WTC11 (cell line): ENCODE measurements at regions not wholly inside any gene's neighbourhood (a gene's known extent, or its start where the extent isn't known, plus 50 kb on each side); places are given as distances from the start of the nearest gene placed in this dataset.

Source experiments
- ATAC-seq: fragments of 200-7000 bp; cut with Tn5 transposase; 2 replicates; pipeline ENCODE4 v1.10.0; 2021; ENCODE audit warnings: mild to moderate bottlenecking, moderate library complexity
- CTCF ChIA-PET: fragments of 300-600 bp; sonication (Branson Sonifier 250); formaldehyde crosslinking; loops from one replicate; lab custom pipeline; 2021; ENCODE audit warnings: antibody characterized with exemption; lab: Charles Lee
- POLR2A ChIA-PET: fragments of 350-600 bp; sonication (Branson Sonifier 250); formaldehyde crosslinking; loops from one replicate; lab custom pipeline; 2021; ENCODE audit warnings: antibody characterized with exemption; lab: Charles Lee
- DNase-seq: peaks from one replicate; pipeline ENCODE4 v3.0.0; 2021; ENCODE audit warnings: low spot score
- H3K27ac Mint-ChIP-seq: 2 replicates; pipeline ENCODE4 v1.8.0; 2021; ENCODE audit warnings: mixed read lengths
- H3K27me3 Mint-ChIP-seq: 2 replicates; pipeline ENCODE4 v1.8.0; 2021; ENCODE audit warnings: low read depth, mild to moderate bottlenecking, moderate library complexity, mixed read lengths
- H3K36me3 Mint-ChIP-seq: 2 replicates; pipeline ENCODE4 v1.8.0; 2021; ENCODE audit warnings: mixed read lengths
- H3K4me1 Mint-ChIP-seq: 2 replicates; pipeline ENCODE4 v1.8.0; 2022; ENCODE audit warnings: mixed read lengths
- H3K4me3 Mint-ChIP-seq: 2 replicates; pipeline ENCODE4 v1.8.0; 2021; ENCODE audit warnings: mild to moderate bottlenecking, moderate library complexity, mixed read lengths
- H3K9me3 Mint-ChIP-seq: 2 replicates; pipeline ENCODE4 v1.8.0; 2021; ENCODE audit warnings: mixed read lengths
- GTF2I ChIP-seq: fragments of 250-450 bp; sonication (Bioruptor Pico); conservative IDR thresholded peaks from 2 replicates; pipeline ENCODE4 v1.4.0; 2021; ENCODE audit warnings: mild to moderate bottlenecking
- JUN ChIP-seq: sonication (generic); formaldehyde crosslinking; IDR thresholded peaks from 2 replicates; pipeline ENCODE4 v1.8.0; 2023; ENCODE audit warnings: mild to moderate bottlenecking, missing genetic modification reagents
- KAT7 ChIP-seq: sonication (generic); formaldehyde crosslinking; IDR thresholded peaks from 2 replicates; pipeline ENCODE4 v1.8.1; 2023; ENCODE audit warnings: missing genetic modification reagents, mild to moderate bottlenecking, borderline replicate concordance
- NFE2L1 ChIP-seq: sonication (generic); formaldehyde crosslinking; IDR thresholded peaks from 2 replicates; pipeline ENCODE4 v1.8.1; 2023; ENCODE audit warnings: missing genetic modification reagents
- NR2C2 ChIP-seq: sonication (generic); formaldehyde crosslinking; IDR thresholded peaks from 2 replicates; pipeline ENCODE4 v1.8.0; 2022; ENCODE audit warnings: mild to moderate bottlenecking, missing genetic modification reagents
- PRDM15 ChIP-seq: sonication (generic); formaldehyde crosslinking; IDR thresholded peaks from 2 replicates; pipeline ENCODE4 v1.8.0; 2022; ENCODE audit warnings: missing genetic modification reagents
- SOX15 ChIP-seq: fragments of 250-450 bp; sonication (Bioruptor Pico); IDR thresholded peaks from 2 replicates; pipeline ENCODE4 v1.9.0; 2021; ENCODE audit warnings: mild to moderate bottlenecking
- SP1 ChIP-seq: sonication (generic); formaldehyde crosslinking; conservative IDR thresholded peaks from 2 replicates; pipeline ENCODE4 v1.8.1; 2022; ENCODE audit warnings: missing genetic modification reagents
- TEAD4 ChIP-seq: sonication (generic); formaldehyde crosslinking; IDR thresholded peaks from 2 replicates; pipeline ENCODE4 v1.8.0; 2022; ENCODE audit warnings: mild to moderate bottlenecking, missing genetic modification reagents
- ZMAT4 ChIP-seq: fragments of 250-450 bp; sonication (Bioruptor Pico); IDR thresholded peaks from 2 replicates; pipeline ENCODE4 v1.9.0; 2021; ENCODE audit warnings: mild to moderate bottlenecking
- ZNF121 ChIP-seq: sonication (generic); formaldehyde crosslinking; IDR thresholded peaks from 2 replicates; pipeline ENCODE4 v1.8.0; 2023; ENCODE audit warnings: missing genetic modification reagents
- ZNF219 ChIP-seq: sonication (generic); formaldehyde crosslinking; IDR thresholded peaks from 2 replicates; pipeline ENCODE4 v1.8.0; 2023; ENCODE audit warnings: missing genetic modification reagents, mild to moderate bottlenecking, borderline replicate concordance
- ZNF232 ChIP-seq: sonication (generic); formaldehyde crosslinking; IDR thresholded peaks from 2 replicates; pipeline ENCODE4 v1.8.0; 2022; ENCODE audit warnings: mild to moderate bottlenecking, missing genetic modification reagents
- ZNF425 ChIP-seq: fragments of 250-450 bp; sonication (Bioruptor Pico); conservative IDR thresholded peaks from 2 replicates; pipeline ENCODE4 v1.9.0; 2021; ENCODE audit warnings: mild to moderate bottlenecking
- ZNF671 ChIP-seq: fragments of 250-450 bp; sonication (Bioruptor Pico); IDR thresholded peaks from 2 replicates; pipeline ENCODE4 v1.8.0; 2021; ENCODE audit warnings: mild to moderate bottlenecking
- TF ChIP-seq, protein P1 (sequence below): sonication (generic); formaldehyde crosslinking; IDR thresholded peaks from 2 replicates; pipeline ENCODE4 v1.8.0; 2023; ENCODE audit warnings: missing genetic modification reagents
- TF ChIP-seq, protein P2 (sequence below): sonication (generic); formaldehyde crosslinking; IDR thresholded peaks from 2 replicates; pipeline ENCODE4 v1.8.1; 2022; ENCODE audit warnings: low read depth, missing genetic modification reagents, borderline replicate concordance
- TF ChIP-seq, protein P3 (sequence below): sonication (generic); formaldehyde crosslinking; IDR thresholded peaks from 2 replicates; pipeline ENCODE4 v1.8.0; 2022; ENCODE audit warnings: mild to moderate bottlenecking, missing genetic modification reagents

DNA sequence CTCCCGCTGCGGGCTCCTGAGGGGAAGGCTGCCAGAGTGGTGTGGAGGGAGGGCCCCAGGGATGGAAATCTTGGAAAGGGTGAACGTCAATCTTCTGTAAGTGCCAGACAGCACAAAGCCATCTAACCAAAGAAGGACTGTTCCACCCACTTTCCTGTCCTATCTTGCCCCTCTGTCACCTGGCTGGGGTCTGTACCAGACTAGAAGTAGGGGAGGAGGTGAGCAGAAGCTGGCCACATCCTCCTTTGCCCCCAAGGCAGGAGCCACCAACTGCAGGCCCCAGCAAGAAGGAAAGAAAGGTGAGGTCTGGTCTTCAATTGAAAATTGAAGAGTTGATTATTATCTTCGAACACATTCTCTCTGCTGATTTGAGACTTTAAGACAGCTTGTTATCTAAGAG lies 214.4 kb upstream of the LEF1 start (continued):
- TF ChIP-seq SOX15 (CRISPR knock-in tag) = no peak

DNA sequence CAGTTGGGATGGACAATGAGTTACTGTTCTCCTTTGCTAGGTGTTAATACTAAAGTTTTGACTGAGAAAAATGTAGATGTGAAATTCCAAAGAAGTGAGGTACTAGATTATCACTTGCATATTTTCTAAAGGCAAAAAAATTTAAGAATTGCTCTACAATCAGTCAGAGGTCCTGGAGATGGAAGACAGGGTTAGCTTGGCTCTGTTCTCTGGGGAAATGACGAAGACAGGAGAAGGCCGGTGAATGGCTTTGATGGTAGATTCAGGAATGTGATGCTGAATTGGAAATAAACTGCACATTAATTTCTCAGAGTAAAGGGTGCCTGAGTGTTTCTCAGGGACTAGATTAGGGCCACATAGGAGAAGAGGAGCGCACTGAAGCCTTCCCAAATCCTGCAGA lies 214.0 kb upstream of the LEF1 start:
- ATAC-seq = no peak
- ChIA-PET POLR2A (no interaction called here), CTCF (interaction anchor here (1.3 kb wide), 1 partner anchor 22 kb away, joined by 3 read pairs; no protein-coding TSS in a partner anchor)
- H3K4me3 Mint-ChIP-seq = no peak overlapping the region
- TF ChIP-seq, protein P1, sequence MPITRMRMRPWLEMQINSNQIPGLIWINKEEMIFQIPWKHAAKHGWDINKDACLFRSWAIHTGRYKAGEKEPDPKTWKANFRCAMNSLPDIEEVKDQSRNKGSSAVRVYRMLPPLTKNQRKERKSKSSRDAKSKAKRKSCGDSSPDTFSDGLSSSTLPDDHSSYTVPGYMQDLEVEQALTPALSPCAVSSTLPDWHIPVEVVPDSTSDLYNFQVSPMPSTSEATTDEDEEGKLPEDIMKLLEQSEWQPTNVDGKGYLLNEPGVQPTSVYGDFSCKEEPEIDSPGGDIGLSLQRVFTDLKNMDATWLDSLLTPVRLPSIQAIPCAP (CRISPR knock-in tag) = no peak
- H3K36me3 Mint-ChIP-seq = no peaks in the 10 kb centered on the region
- peaks cover 4% of the 10 kb centered on the region for H3K4me1 Mint-ChIP-seq
- no peak for DNase-seq
- H3K27me3 Mint-ChIP-seq = no peaks in the 10 kb centered on the region; the same call in 1 of the 2 replicates
- no peak overlapping the region for H3K27ac Mint-ChIP-seq
- H3K9me3 Mint-ChIP-seq = peaks cover 10% of the 10 kb centered on the region

DNA sequence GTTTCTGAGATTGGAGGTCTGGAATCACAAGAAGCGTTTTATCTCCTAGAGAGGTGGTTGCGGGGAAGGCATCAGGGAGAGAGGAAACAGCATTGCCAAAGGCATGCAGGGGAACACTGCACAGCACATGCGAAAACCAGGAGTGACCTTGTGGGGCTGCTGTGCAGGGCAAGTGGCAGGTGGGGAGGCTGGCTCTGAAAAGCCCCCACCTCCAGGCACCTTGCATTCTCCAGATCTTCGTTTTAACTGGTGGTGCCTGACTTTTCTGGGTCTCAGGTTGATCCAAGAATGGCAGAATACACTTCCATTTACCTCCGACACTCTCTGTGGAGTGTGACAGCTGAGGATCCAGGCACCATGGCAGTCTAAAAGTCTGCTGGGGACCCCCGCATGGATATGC lies 209.4 kb upstream of the LEF1 start:
- DNase-seq (no peak), ATAC-seq (peak; percentile 28; the same call in 1 of the 2 replicates)
- no peaks in the 10 kb centered on the region for H3K36me3 Mint-ChIP-seq
- TF ChIP-seq PRDM15 (CRISPR knock-in tag) (peak; percentile 66), NFE2L1 (CRISPR knock-in tag) (no peak)
- no peaks in the 10 kb centered on the region; the same call in 1 of the 2 replicates for H3K27me3 Mint-ChIP-seq
- H3K27ac Mint-ChIP-seq = no peak overlapping the region
- ChIA-PET CTCF (no interaction called here), POLR2A (no interaction called here)
- H3K4me1 Mint-ChIP-seq = peaks cover 4% of the 10 kb centered on the region
- H3K4me3 Mint-ChIP-seq = no peak overlapping the region
- peaks cover 10% of the 10 kb centered on the region for H3K9me3 Mint-ChIP-seq

DNA sequence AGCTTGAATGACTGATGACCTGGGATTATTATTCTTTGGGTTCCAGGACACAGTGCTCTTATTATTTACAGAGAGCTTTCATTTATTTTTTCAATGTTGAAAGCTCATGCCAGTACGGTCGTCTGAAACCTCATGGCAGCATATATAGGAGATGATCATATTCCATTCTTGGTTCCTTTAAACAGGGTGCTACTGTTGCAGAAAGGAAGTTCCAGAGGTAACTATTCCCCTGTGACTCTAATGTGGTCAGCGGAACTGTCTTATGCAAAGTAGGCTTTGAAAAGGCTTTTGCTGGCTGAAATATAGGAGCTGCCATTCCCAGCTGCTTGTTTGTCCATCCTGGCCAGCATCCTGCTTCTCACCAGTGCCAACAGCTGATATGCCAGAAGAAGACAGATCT lies 208.3 kb upstream of the LEF1 start:
- ChIA-PET CTCF (no interaction called here), POLR2A (no interaction called here)
- ATAC-seq (no peak), DNase-seq (no peak)
- peaks cover 4% of the 10 kb centered on the region for H3K4me1 Mint-ChIP-seq
- H3K36me3 Mint-ChIP-seq = no peaks in the 10 kb centered on the region
- H3K4me3 Mint-ChIP-seq = no peak overlapping the region
- H3K27ac Mint-ChIP-seq = no peak overlapping the region
- peaks cover 10% of the 10 kb centered on the region for H3K9me3 Mint-ChIP-seq
- no peaks in the 10 kb centered on the region; the same call in 1 of the 2 replicates for H3K27me3 Mint-ChIP-seq
- TF ChIP-seq ZMAT4 = no peak
- no peak for TF ChIP-seq PRDM15 (CRISPR knock-in tag)
- TF ChIP-seq SP1 = no peak
- TF ChIP-seq ZNF425 = no peak
- TF ChIP-seq ZNF219 (CRISPR knock-in tag) = no peak
- TF ChIP-seq ZNF232 (CRISPR knock-in tag) = no peak
- TF ChIP-seq, protein P2, sequence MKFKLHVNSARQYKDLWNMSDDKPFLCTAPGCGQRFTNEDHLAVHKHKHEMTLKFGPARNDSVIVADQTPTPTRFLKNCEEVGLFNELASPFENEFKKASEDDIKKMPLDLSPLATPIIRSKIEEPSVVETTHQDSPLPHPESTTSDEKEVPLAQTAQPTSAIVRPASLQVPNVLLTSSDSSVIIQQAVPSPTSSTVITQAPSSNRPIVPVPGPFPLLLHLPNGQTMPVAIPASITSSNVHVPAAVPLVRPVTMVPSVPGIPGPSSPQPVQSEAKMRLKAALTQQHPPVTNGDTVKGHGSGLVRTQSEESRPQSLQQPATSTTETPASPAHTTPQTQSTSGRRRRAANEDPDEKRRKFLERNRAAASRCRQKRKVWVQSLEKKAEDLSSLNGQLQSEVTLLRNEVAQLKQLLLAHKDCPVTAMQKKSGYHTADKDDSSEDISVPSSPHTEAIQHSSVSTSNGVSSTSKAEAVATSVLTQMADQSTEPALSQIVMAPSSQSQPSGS (CRISPR knock-in tag) = no peak
- TF ChIP-seq, protein P3, sequence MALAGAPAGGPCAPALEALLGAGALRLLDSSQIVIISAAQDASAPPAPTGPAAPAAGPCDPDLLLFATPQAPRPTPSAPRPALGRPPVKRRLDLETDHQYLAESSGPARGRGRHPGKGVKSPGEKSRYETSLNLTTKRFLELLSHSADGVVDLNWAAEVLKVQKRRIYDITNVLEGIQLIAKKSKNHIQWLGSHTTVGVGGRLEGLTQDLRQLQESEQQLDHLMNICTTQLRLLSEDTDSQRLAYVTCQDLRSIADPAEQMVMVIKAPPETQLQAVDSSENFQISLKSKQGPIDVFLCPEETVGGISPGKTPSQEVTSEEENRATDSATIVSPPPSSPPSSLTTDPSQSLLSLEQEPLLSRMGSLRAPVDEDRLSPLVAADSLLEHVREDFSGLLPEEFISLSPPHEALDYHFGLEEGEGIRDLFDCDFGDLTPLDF (CRISPR knock-in tag) = no peak
- no peak for TF ChIP-seq KAT7
- TF ChIP-seq GTF2I = no peak
- TF ChIP-seq JUN (CRISPR knock-in tag) = no peak
- no peak for TF ChIP-seq ZNF121 (CRISPR knock-in tag)
- no peak for TF ChIP-seq NR2C2
- TF ChIP-seq TEAD4 (CRISPR knock-in tag) = no peak
- no peak for TF ChIP-seq ZNF671 (CRISPR knock-in tag)
